GM12801 (cell line): ENCODE measurements at regions not wholly inside any gene's neighbourhood (a gene's known extent, or its start where the extent isn't known, plus 50 kb on each side); places are given as distances from the start of the nearest gene placed in this dataset.

ENCODE experiments used
- TF ChIP-seq, protein P1 (sequence below): IDR thresholded peaks from one replicate; pipeline ENCODE4 v1.5.1; 2011; ENCODE audit warnings: control low read depth; ENCODE audit not compliant: insufficient read length; ENCODE audit errors: extremely low read depth

DNA sequence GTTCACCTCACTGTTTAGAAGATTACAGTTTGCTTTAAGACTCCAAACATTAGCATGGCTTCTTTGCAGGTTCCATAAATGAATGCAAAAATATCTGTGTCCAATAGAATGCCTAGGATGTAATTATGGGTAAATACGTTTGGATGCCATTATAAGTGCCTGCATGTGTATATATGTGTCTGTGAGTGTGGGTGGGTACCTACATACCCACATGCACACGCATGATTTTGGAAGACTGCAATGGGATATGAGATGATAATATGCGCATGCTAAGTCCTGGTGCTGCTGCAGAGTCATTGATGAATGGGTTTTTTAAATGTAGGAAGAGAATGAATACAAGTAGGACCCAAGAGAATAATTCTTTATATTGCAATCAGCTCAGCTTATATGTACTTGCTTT lies 406.4 kb downstream of the ZSWIM6 start:
- TF ChIP-seq, protein P1, sequence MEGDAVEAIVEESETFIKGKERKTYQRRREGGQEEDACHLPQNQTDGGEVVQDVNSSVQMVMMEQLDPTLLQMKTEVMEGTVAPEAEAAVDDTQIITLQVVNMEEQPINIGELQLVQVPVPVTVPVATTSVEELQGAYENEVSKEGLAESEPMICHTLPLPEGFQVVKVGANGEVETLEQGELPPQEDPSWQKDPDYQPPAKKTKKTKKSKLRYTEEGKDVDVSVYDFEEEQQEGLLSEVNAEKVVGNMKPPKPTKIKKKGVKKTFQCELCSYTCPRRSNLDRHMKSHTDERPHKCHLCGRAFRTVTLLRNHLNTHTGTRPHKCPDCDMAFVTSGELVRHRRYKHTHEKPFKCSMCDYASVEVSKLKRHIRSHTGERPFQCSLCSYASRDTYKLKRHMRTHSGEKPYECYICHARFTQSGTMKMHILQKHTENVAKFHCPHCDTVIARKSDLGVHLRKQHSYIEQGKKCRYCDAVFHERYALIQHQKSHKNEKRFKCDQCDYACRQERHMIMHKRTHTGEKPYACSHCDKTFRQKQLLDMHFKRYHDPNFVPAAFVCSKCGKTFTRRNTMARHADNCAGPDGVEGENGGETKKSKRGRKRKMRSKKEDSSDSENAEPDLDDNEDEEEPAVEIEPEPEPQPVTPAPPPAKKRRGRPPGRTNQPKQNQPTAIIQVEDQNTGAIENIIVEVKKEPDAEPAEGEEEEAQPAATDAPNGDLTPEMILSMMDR, result no peak

DNA sequence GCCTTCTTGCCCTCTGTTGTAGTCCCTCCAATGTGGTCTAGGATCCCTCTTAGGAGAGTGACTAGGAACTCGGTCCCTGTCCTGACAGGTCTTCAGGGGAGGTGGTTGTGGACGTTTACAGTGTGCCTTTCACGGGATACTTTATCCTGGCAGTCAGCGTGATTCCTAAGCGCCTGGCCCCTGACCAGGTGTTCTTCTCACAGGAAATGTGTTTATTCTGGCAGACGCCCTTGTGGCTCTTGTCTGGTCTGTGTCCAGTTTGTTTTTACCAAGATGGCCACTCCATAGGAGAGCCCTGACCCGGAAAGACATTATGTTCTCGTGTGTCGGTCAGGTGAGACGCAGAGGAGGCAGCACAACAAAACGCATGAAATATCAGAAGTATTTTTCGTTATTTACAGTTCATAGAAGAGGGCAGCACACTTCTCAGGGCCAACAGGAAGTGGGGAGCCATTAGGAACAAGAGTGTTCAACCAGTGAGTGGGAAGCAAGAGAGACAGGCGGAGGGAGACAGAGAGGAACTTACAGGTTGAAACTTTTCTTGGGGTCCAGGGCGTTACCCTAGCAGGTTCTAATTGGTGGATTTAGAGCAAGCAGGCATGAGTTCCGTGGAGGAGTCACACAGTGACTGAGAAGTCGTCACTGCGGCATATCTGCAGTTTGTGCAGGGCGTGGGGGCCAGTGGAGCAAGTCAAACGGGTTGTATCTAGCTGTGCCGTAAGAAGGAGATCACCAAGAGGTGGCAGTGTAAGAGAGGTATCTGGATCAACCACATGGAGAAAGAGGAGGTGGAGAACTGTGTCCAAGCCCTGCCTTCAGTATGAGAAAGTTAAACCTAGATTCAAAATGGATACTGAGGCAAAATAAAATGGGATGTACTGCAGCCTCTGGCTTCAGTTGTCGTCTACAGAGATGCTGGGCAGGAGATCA lies 412.9 kb downstream of the ZSWIM6 start:
- TF ChIP-seq, protein P1, result no peak

DNA sequence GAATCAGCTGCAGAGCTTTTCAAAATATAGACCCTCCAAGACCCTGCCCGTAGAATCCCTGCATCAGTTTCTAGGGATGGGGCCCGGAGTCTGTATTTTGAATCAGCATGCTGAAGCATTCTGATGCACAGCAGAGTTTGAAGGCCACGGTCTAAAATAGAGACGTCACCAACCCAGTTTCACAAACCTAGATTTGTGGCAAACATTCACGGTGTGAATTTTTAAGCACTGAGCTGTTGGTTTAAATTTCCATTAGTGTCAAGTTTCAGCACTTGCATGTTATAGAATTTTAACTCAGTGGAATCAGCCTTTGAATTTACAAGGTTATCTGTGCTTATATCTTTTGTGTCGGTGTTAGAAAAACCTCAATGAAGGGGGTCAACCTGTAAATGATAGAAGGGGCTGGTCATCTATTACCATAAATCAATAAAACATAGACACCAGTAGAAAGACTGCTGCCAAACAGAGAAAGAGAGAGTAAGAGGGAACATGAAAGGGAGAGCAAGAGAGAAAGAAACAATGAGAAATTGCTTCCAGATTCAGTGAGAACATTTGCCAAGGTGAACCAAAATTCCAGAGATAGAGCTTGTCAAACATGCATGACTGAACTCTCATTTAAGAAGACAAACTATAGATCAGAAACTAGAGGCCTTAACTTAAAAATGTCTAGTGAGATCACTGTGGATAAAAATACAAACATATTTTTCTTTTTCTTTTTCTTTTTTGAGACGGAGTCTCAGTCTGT lies 414.9 kb downstream of the ZSWIM6 start:
- TF ChIP-seq, protein P1, result no peak

DNA sequence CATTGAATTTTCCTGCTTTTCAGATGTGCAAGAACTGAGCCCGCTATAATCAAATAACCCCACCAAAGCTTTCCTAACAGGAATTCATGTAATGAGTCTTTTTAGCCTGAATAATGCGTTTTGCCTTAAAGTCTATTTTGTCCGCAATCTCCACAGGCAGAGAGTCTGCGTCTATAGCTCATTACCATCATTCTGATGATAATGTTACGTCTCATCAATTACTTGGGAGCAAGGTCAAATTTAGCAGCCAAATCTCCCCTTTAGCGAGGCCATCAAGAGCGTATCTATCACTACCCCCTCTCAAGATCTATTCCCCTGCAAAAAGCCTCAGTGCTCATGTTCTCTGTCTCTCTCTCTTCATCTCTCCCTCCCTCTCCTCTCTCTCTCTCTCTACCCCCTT lies 416.1 kb downstream of the ZSWIM6 start:
- TF ChIP-seq, protein P1, result no peak

DNA sequence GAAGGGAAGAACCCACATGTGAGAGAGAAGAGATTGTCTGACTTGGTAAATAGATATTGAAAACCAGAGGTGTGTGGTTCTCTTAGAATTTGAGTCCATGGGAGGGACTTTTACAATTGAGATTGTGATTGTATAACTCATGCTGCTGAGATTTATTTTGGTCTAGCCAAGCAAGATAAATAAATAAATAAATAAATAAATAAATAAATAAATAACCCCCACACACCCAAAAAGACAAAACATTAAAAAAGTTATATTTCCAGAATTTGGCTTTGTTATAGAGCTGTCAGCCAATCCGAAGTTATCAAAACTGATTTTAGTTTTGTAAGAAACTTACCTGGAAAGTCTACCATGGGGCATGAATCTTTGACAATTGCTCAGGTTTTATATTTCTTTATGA lies 416.6 kb downstream of the ZSWIM6 start:
- TF ChIP-seq, protein P1, result no peak

DNA sequence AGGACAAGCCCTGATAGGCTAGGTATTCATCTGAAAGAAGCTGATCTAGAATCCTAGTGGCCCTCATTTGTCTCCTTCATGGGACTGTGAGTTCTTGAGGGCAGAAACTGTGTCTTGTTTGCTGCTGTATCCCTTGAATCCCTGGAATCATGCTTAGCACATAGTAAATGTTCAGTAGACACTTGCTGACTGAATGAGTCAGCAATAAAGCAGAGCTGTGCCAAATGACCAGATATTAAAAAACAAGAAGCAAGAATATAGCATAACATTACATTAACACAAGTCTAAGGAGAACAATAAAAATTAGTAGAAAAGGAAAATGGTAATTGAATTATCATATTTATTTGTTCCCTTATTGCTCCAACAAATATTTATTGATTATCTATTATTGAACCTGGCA lies 420.5 kb downstream of the ZSWIM6 start:
- TF ChIP-seq, protein P1, result no peak

DNA sequence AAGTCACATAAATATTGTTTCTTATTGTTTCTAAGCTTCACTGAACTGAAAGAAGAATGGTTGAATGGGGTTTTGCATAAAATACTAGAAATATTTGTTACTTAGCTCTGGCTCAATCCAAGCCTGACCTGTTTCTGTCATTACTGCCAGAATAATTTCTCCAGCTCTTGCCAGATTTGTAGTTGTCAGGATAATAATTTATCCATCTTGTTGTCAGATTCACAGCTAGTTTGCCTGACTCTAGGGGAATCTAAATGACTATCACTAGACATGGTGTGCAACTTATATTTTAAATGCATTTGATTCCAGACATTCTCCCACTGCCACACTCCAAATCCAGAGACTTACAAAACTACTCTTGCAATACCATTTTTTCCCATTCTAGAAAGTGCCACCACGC lies 422.7 kb downstream of the ZSWIM6 start:
- TF ChIP-seq, protein P1, result no peak
